Suprapubic skin (tissue), 4 donors: ENCODE measurements at regions not wholly inside any gene's neighbourhood (a gene's known extent, or its start where the extent isn't known, plus 50 kb on each side); places are given as distances from the start of the nearest gene placed in this dataset.

Source experiments
- DNase-seq, 2 donors: peaks; one replicate each; pipeline ENCODE4 v3.0.0-alpha.2; 2019; ENCODE audit warnings: low spot score in 2 of 2
- H3K27ac ChIP-seq: fragments of 200-600 bp; sonication (generic); one replicate; pipeline ENCODE4 v1.5.1; 2019
- H3K27me3 ChIP-seq: fragments of 200-600 bp; sonication (generic); one replicate; pipeline ENCODE4 v1.5.1; 2019
- H3K36me3 ChIP-seq: fragments of 200-600 bp; sonication (generic); one replicate; pipeline ENCODE4 v1.5.1; 2019
- H3K4me1 ChIP-seq: fragments of 200-600 bp; sonication (generic); one replicate; pipeline ENCODE4 v1.5.1; 2019
- H3K4me3 ChIP-seq: fragments of 200-600 bp; sonication (generic); one replicate; pipeline ENCODE4 v1.5.1; 2019; ENCODE audit warnings: mild to moderate bottlenecking
- H3K9me3 ChIP-seq: fragments of 200-600 bp; sonication (generic); one replicate; pipeline ENCODE4 v1.5.1; 2019
- EP300 ChIP-seq: sonication (generic); formaldehyde crosslinking; IDR thresholded peaks from one replicate; pipeline ENCODE4 v1.6.1; 2017; ENCODE audit warnings: antibody characterized with exemption
- POLR2A ChIP-seq, 2 donors: fragments of 450-650 bp; IDR thresholded peaks; one replicate each; pipeline ENCODE4 v1.6.1; 2017; ENCODE audit warnings: antibody characterized with exemption in 2 of 2, mild to moderate bottlenecking in 2 of 2, moderate library complexity in 2 of 2
- POLR2AphosphoS5 ChIP-seq, 3 donors: sonication (generic); formaldehyde crosslinking; IDR thresholded peaks; one replicate each; pipeline ENCODE4 v1.6.1; 2017; ENCODE audit warnings: antibody characterized with exemption in 3 of 3
- WGBS: methylation state at CpG from one replicate; pipeline ENCODE4 v1.1.5; 2018; 5-methylcytosine and 5-hydroxymethylcytosine counted together
- TF ChIP-seq, protein P1 (sequence below), 2 donors: fragments of 200-600 bp in 1 of 2; fragments of 450-650 bp in 1 of 2; sonication (generic) in 1 of 2; IDR thresholded peaks; one replicate each; pipeline ENCODE4 v1.5.1; 2016 to 2019; ENCODE audit warnings: antibody characterized with exemption in 2 of 2, mild to moderate bottlenecking in 1 of 2, moderate library complexity in 1 of 2

- H3K27me3 ChIP-seq: no peaks in the 10 kb centered on the region
- no peak overlapping the region for H3K4me3 ChIP-seq
- DNase-seq: no peak
- no peaks in the 10 kb centered on the region for H3K9me3 ChIP-seq
- TF ChIP-seq EP300 (no peak), POLR2A (IDR thresholded peaks at IDR 0.05) (no peak), POLR2AphosphoS5 (IDR thresholded peaks at IDR 0.05) (no peak)
- TF ChIP-seq, protein P1, sequence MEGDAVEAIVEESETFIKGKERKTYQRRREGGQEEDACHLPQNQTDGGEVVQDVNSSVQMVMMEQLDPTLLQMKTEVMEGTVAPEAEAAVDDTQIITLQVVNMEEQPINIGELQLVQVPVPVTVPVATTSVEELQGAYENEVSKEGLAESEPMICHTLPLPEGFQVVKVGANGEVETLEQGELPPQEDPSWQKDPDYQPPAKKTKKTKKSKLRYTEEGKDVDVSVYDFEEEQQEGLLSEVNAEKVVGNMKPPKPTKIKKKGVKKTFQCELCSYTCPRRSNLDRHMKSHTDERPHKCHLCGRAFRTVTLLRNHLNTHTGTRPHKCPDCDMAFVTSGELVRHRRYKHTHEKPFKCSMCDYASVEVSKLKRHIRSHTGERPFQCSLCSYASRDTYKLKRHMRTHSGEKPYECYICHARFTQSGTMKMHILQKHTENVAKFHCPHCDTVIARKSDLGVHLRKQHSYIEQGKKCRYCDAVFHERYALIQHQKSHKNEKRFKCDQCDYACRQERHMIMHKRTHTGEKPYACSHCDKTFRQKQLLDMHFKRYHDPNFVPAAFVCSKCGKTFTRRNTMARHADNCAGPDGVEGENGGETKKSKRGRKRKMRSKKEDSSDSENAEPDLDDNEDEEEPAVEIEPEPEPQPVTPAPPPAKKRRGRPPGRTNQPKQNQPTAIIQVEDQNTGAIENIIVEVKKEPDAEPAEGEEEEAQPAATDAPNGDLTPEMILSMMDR (IDR thresholded peaks at IDR 0.05): no peak
- H3K36me3 ChIP-seq: no peaks in the 10 kb centered on the region
- H3K27ac ChIP-seq: no peak overlapping the region
- H3K4me1 ChIP-seq: no peaks in the 10 kb centered on the region
- 46% methylated on average over 4 of the region's 4 CpGs for WGBS
These were observed 258.1 kb downstream of the BMP2 start for GRCh38 chr20:7025635-7026034.

GRCh38 chr20:7029019-7029418 is 261.5 kb downstream of the BMP2 start:
- WGBS: 74% methylated on average over 4 of the region's 4 CpGs

GRCh38 chr20:7031222-7031621 is 263.7 kb downstream of the BMP2 start:
- DNase-seq: no peak
- no peak overlapping the region for H3K27ac ChIP-seq
- no peaks in the 10 kb centered on the region for H3K4me1 ChIP-seq
- 65% methylated on average over 1 of the region's 1 CpG for WGBS
- TF ChIP-seq POLR2AphosphoS5 (IDR thresholded peaks at IDR 0.05): no peak
- TF ChIP-seq, protein P1 (IDR thresholded peaks at IDR 0.05): peak in 1 of 2 donors; percentile 5
- no peak for TF ChIP-seq POLR2A (IDR thresholded peaks at IDR 0.05)
- H3K27me3 ChIP-seq: no peaks in the 10 kb centered on the region
- H3K36me3 ChIP-seq: no peaks in the 10 kb centered on the region
- H3K4me3 ChIP-seq: no peak overlapping the region
- no peaks in the 10 kb centered on the region for H3K9me3 ChIP-seq

More at GRCh38 chr20:7029019-7029418, 261.5 kb downstream of the BMP2 start:
- Histone ChIP-seq H3K27ac (no peak overlapping the region), H3K36me3 (no peaks in the 10 kb centered on the region), H3K9me3 (no peaks in the 10 kb centered on the region), H3K27me3 (no peaks in the 10 kb centered on the region), H3K4me3 (no peak overlapping the region), H3K4me1 (no peaks in the 10 kb centered on the region)
- TF ChIP-seq, protein P1 (IDR thresholded peaks at IDR 0.05): no peak
- TF ChIP-seq POLR2AphosphoS5 (IDR thresholded peaks at IDR 0.05) (no peak), EP300 (no peak), POLR2A (IDR thresholded peaks at IDR 0.05) (no peak)
- no peak for DNase-seq

- Histone ChIP-seq H3K36me3 (no peaks in the 10 kb centered on the region), H3K4me3 (no peak overlapping the region), H3K27ac (no peak overlapping the region), H3K9me3 (no peaks in the 10 kb centered on the region), H3K4me1 (no peaks in the 10 kb centered on the region), H3K27me3 (no peaks in the 10 kb centered on the region)
- TF ChIP-seq EP300 (no peak), POLR2AphosphoS5 (IDR thresholded peaks at IDR 0.05) (no peak), POLR2A (IDR thresholded peaks at IDR 0.05) (no peak)
- TF ChIP-seq, protein P1 (IDR thresholded peaks at IDR 0.05): no peak
- WGBS: 65% methylated on average over 2 of the region's 2 CpGs
- no peak for DNase-seq
These were observed 270.5 kb downstream of the BMP2 start for GRCh38 chr20:7038029-7038428.

DNA sequence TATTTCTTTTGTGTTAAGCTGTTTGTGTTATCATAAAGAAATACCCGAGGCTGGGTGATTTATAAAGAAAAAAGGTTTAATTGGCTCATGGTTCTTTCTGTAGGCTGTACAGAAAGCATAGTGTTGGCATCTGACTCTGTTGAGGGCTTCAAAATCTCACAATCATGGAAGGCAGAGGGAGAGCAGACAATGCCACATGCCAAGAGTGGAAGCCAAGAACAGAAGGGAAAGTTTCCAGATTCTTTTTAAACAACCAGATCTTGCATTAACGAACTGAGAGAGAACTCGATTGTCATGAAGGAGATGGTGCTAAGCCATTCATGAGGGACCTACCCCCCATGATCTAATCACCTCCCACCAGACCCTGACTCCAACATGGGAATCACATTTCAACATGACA is 290.1 kb downstream of the BMP2 start:
- WGBS: 50% methylated on average over 3 of the region's 3 CpGs
- TF ChIP-seq, protein P1 (IDR thresholded peaks at IDR 0.05): no peak
- TF ChIP-seq POLR2A (IDR thresholded peaks at IDR 0.05) (no peak), EP300 (no peak), POLR2AphosphoS5 (IDR thresholded peaks at IDR 0.05) (no peak)
- no peak overlapping the region for H3K27ac ChIP-seq
- H3K27me3 ChIP-seq: no peaks in the 10 kb centered on the region
- H3K4me1 ChIP-seq: no peaks in the 10 kb centered on the region
- no peak overlapping the region for H3K4me3 ChIP-seq
- H3K9me3 ChIP-seq: no peaks in the 10 kb centered on the region
- DNase-seq: no peak
- no peaks in the 10 kb centered on the region for H3K36me3 ChIP-seq
